H9 (cell line): ENCODE measurements at regions not wholly inside any gene's neighbourhood (a gene's known extent, or its start where the extent isn't known, plus 50 kb on each side); places are given as distances from the start of the nearest gene placed in this dataset.
"Not testable (repeated sequence)": the region's sequence is repeated elsewhere in the genome, so short reads cannot be mapped to it uniquely, and the experiment has no call there.

Experiments
- DNase-seq: peaks from one replicate; pipeline ENCODE4 v3.0.0-alpha.2; 2017
- H2AFZ ChIP-seq: one replicate; pipeline ENCODE4 v1.6.1; 2013; ENCODE audit warnings: mild to moderate bottlenecking, low read length, control low read depth, moderate library complexity
- H2AK5ac ChIP-seq: 2 replicates; pipeline ENCODE4 v1.6.1; 2013; ENCODE audit warnings: low read length, control low read depth, mixed read lengths; ENCODE audit not compliant: insufficient read length
- H2BK120ac ChIP-seq: one replicate; pipeline ENCODE4 v1.6.1; 2013; ENCODE audit warnings: low read depth, mild to moderate bottlenecking, low read length, control low read depth, inconsistent platforms; ENCODE audit not compliant: poor library complexity, severe bottlenecking
- H2BK12ac ChIP-seq: 2 replicates; pipeline ENCODE4 v1.6.1; 2013; ENCODE audit warnings: low read length, control low read depth, mixed read lengths, low read depth; ENCODE audit not compliant: insufficient read length
- H2BK15ac ChIP-seq: 2 replicates; pipeline ENCODE4 v1.6.1; 2013; ENCODE audit warnings: low read depth, low read length, control low read depth
- H2BK20ac ChIP-seq: one replicate; pipeline ENCODE4 v1.6.1; 2013; ENCODE audit warnings: low read depth, mild to moderate bottlenecking, low read length, control low read depth, inconsistent platforms; ENCODE audit not compliant: poor library complexity, severe bottlenecking
- H2BK5ac ChIP-seq: 2 replicates; pipeline ENCODE4 v1.6.1; 2013; ENCODE audit warnings: low read length, control low read depth, mixed read lengths; ENCODE audit not compliant: insufficient read length
- H3K14ac ChIP-seq: 2 replicates; pipeline ENCODE4 v1.6.1; 2013; ENCODE audit warnings: low read length, control low read depth; ENCODE audit not compliant: insufficient read depth
- H3K18ac ChIP-seq: 2 replicates; pipeline ENCODE4 v1.6.1; 2013; ENCODE audit warnings: low read depth, mild to moderate bottlenecking, mixed read lengths, low read length, control low read depth; ENCODE audit not compliant: insufficient read length
- H3K23ac ChIP-seq: 2 replicates; pipeline ENCODE4 v1.6.1; 2013; ENCODE audit warnings: low read length, control low read depth, mixed read lengths, low read depth; ENCODE audit not compliant: insufficient read length
- H3K23me2 ChIP-seq: 2 replicates; pipeline ENCODE4 v1.6.1; 2013; ENCODE audit warnings: low read depth, mild to moderate bottlenecking, mixed read lengths, low read length, control low read depth; ENCODE audit not compliant: insufficient read length, poor library complexity, severe bottlenecking
- H3K27ac ChIP-seq: 2 replicates; pipeline ENCODE4 v1.5.1; 2013; ENCODE audit warnings: low read length, control low read depth, mixed read lengths, low read depth; ENCODE audit not compliant: insufficient read length
- H3K27me3 ChIP-seq: 2 replicates; pipeline ENCODE4 v1.6.1; 2013; ENCODE audit warnings: low read length, control low read depth, inconsistent platforms; ENCODE audit not compliant: insufficient read depth
- H3K4ac ChIP-seq: 2 replicates; pipeline ENCODE4 v1.6.1; 2013; ENCODE audit warnings: low read depth, mild to moderate bottlenecking, control low read depth, inconsistent platforms, low read length, moderate library complexity
- H3K4me1 ChIP-seq: 2 replicates; pipeline ENCODE4 v1.6.1; 2013; ENCODE audit warnings: low read length, control low read depth, inconsistent platforms; ENCODE audit not compliant: insufficient read depth
- H3K4me2 ChIP-seq: 2 replicates; pipeline ENCODE4 v1.6.1; 2013; ENCODE audit warnings: low read length, control low read depth, mixed read lengths; ENCODE audit not compliant: insufficient read length, insufficient read depth
- H3K56ac ChIP-seq: 2 replicates; pipeline ENCODE4 v1.6.1; 2013; ENCODE audit warnings: low read depth, mild to moderate bottlenecking, mixed read lengths, low read length, control low read depth; ENCODE audit not compliant: insufficient read length
- H3K79me1 ChIP-seq: 2 replicates; pipeline ENCODE4 v1.6.1; 2013; ENCODE audit warnings: low read depth, mild to moderate bottlenecking, moderate library complexity, low read length, control low read depth, inconsistent platforms; ENCODE audit not compliant: insufficient read depth, poor library complexity, severe bottlenecking
- H3K79me2 ChIP-seq: 2 replicates; pipeline ENCODE4 v1.6.1; 2013; ENCODE audit warnings: low read length, control low read depth, inconsistent platforms; ENCODE audit not compliant: insufficient read depth
- H3K9ac ChIP-seq: 2 replicates; pipeline ENCODE4 v1.6.1; 2013; ENCODE audit warnings: low read length, control low read depth, mixed read lengths; ENCODE audit not compliant: insufficient read length; ENCODE audit errors: extremely low read depth
- H3K9me3 ChIP-seq: one replicate; pipeline ENCODE4 v1.6.1; 2013; ENCODE audit warnings: low read depth, low read length, inconsistent platforms; ENCODE audit not compliant: control insufficient read depth
- H3T11ph ChIP-seq: one replicate; pipeline ENCODE4 v1.6.1; 2013; ENCODE audit warnings: mild to moderate bottlenecking, low read length, control low read depth, inconsistent platforms
- H4K20me1 ChIP-seq: one replicate; pipeline ENCODE4 v1.6.1; 2013; ENCODE audit not compliant: control insufficient read depth, insufficient read length, insufficient read depth
- H4K5ac ChIP-seq: 2 replicates; pipeline ENCODE4 v1.6.1; 2013; ENCODE audit warnings: low read depth, mild to moderate bottlenecking, mixed read lengths, low read length, control low read depth; ENCODE audit not compliant: insufficient read length
- H4K8ac ChIP-seq: replicated peaks from 2 replicates; pipeline ENCODE4 v1.6.1; 2013; ENCODE audit warnings: low read length, control low read depth, mixed read lengths, low read depth; ENCODE audit not compliant: insufficient read length
- H4K91ac ChIP-seq: 2 replicates; pipeline ENCODE4 v1.6.1; 2013; ENCODE audit warnings: low read depth, mild to moderate bottlenecking, moderate library complexity, mixed read lengths, low read length, control low read depth; ENCODE audit not compliant: insufficient read length
- H3K27ac Mint-ChIP-seq, 3 experiments: 2 replicates in 2 of 3; 3 replicates in 1 of 3; pipeline ENCODE4 v1.8.0; 2020 to 2021; ENCODE audit warnings: mixed read lengths in 3 of 3, mild to moderate bottlenecking in 1 of 3, moderate library complexity in 1 of 3
- H3K27me3 Mint-ChIP-seq: 2 replicates; pipeline ENCODE4 v1.8.0; 2021; ENCODE audit warnings: low read depth, mild to moderate bottlenecking, moderate library complexity, mixed read lengths
- H3K36me3 Mint-ChIP-seq, 3 experiments: 2 replicates in 2 of 3; 3 replicates in 1 of 3; pipeline ENCODE4 v1.8.0; 2020 to 2021; ENCODE audit warnings: low read depth in 3 of 3, mixed read lengths in 3 of 3; ENCODE audit not compliant: insufficient read depth in 1 of 3
- H3K4me1 Mint-ChIP-seq, 2 experiments: 2 replicates each; pipeline ENCODE4 v1.8.0; 2020; ENCODE audit warnings: mixed read lengths in 2 of 2
- H3K4me3 Mint-ChIP-seq, 2 experiments: 2 replicates in 1 of 2; 3 replicates in 1 of 2; pipeline ENCODE4 v1.8.0; 2020 to 2021; ENCODE audit warnings: mild to moderate bottlenecking in 2 of 2, mixed read lengths in 2 of 2, moderate library complexity in 1 of 2
- H3K9me3 Mint-ChIP-seq, 2 experiments: 2 replicates in 1 of 2; 3 replicates in 1 of 2; pipeline ENCODE4 v1.8.0; 2020; ENCODE audit warnings: mild to moderate bottlenecking in 2 of 2, mixed read lengths in 2 of 2, moderate library complexity in 1 of 2

DNA sequence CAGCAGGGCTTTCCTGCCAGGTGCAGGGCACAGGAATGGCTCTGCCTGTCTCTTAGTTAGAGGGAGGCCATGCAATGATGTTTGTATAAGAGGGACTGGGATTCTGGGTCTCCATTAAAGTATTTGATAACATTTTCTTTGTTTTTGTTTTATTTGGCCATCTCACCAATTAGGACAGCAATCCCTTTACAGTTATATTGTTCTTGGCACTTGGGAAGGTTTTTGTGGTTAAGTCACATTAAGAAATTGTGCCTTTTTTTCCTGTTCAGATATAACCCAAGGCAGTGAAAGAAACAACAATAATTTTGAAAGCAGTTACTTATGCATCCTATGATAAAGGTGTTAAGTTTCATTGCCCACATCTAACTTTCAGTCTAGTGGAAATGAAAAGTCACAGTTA, 237.4 kb upstream of the PRSS58 start:
- not testable (repeated sequence) for H3K9me3 ChIP-seq, H4K91ac ChIP-seq, H2BK120ac ChIP-seq, H3K14ac ChIP-seq, H3K79me2 ChIP-seq, H3K36me3 Mint-ChIP-seq, H3K9ac ChIP-seq, H3K27ac Mint-ChIP-seq, H3K18ac ChIP-seq, H3K9me3 Mint-ChIP-seq, H3K27ac ChIP-seq, H3K4me2 ChIP-seq, H3K79me1 ChIP-seq, H3T11ph ChIP-seq, H3K23me2 ChIP-seq, H3K27me3 ChIP-seq, H3K23ac ChIP-seq, H4K20me1 ChIP-seq, H2BK15ac ChIP-seq, H4K8ac ChIP-seq, H4K5ac ChIP-seq, H2BK12ac ChIP-seq, H3K4me1 Mint-ChIP-seq, H2AK5ac ChIP-seq, H3K4me1 ChIP-seq, H3K4me3 Mint-ChIP-seq, H2AFZ ChIP-seq, DNase-seq, H2BK5ac ChIP-seq, H2BK20ac ChIP-seq, H3K56ac ChIP-seq, H3K4ac ChIP-seq
- H3K27me3 Mint-ChIP-seq = peaks cover 32% of the 10 kb centered on the region
